ENCODE measurements at regions not wholly inside any gene's neighbourhood (a gene's known extent, or its start where the extent isn't known, plus 50 kb on each side); places are given as distances from the start of the nearest gene placed in this dataset.
"Not testable (repeated sequence)": the region's sequence is repeated elsewhere in the genome, so short reads cannot be mapped to it uniquely, and the experiment has no call there.

GRCh38 chr14:47917344-47917954, 242.0 kb upstream of the MDGA2 start (continued):
- TF ChIP-seq PBX3 (IDR thresholded peaks at IDR 0.05) (no peak), CHD2 (IDR thresholded peaks at IDR 0.05; ENCODE audit: low read length, partially characterized antibody) (no peak), JUND (IDR thresholded peaks at IDR 0.05) (no peak), NFIC (IDR thresholded peaks at IDR 0.05; ENCODE audit: borderline replicate concordance) (no peak), MAX (IDR thresholded peaks at IDR 0.05; ENCODE audit: low read depth) (no peak), ELF1 (IDR thresholded peaks at IDR 0.05) (no peak), FOSL2 (IDR thresholded peaks at IDR 0.05; ENCODE audit: borderline replicate concordance, low read depth) (no peak)

GRCh38 chr14:47901141-47901540, 225.7 kb upstream of the MDGA2 start:
- H3K9me3 ChIP-seq; H3K4me2 ChIP-seq; H3K9me2 ChIP-seq; H3K9ac ChIP-seq; DNase-seq; H3K36me3 ChIP-seq (replicated peaks in 1 of 2; ENCODE audit: control insufficient read depth in 1 of 2, insufficient read depth in 2 of 2, low read length in 1 of 2); H2AFZ ChIP-seq (ENCODE audit: low read depth); H3K4me1 ChIP-seq (ENCODE audit: control insufficient read depth in 1 of 2, insufficient read depth in 2 of 2, low read depth in 1 of 2, low read length in 1 of 2); CTCF ChIA-PET; H3K27ac ChIP-seq (ENCODE audit: low read depth in 2 of 2, low read length in 1 of 2); H3K27me3 ChIP-seq (ENCODE audit: insufficient read depth); H3K4me3 ChIP-seq (ENCODE audit: low read depth in 2 of 2, low read length in 1 of 2); H3F3A ChIP-seq (replicated peaks; ENCODE audit: insufficient read depth); H4K20me1 ChIP-seq (ENCODE audit: insufficient read depth); POLR2A ChIA-PET; H3K79me2 ChIP-seq (ENCODE audit: insufficient read depth): not testable (repeated sequence)
- 72% methylated on average over 13 of the region's 25 CpGs for WGBS (ENCODE audit: low lambda C conversion rate)

GRCh38 chr14:47899685-47900084, 224.3 kb upstream of the MDGA2 start:
- no peaks in the 10 kb centered on the region for H3K27me3 ChIP-seq (ENCODE audit: insufficient read depth)
- H3K4me2 ChIP-seq: no peak overlapping the region
- no peaks in the 10 kb centered on the region for H3K9me3 ChIP-seq
- H3K27ac ChIP-seq (ENCODE audit: low read depth in 2 of 2, low read length in 1 of 2): no peak overlapping the region
- no peaks in the 10 kb centered on the region for H3K4me1 ChIP-seq (ENCODE audit: control insufficient read depth in 1 of 2, insufficient read depth in 2 of 2, low read depth in 1 of 2, low read length in 1 of 2)
- H2AFZ ChIP-seq (ENCODE audit: low read depth): no peak overlapping the region
- H4K20me1 ChIP-seq (ENCODE audit: insufficient read depth): no peaks in the 10 kb centered on the region
- no peaks in the 10 kb centered on the region for H3F3A ChIP-seq (replicated peaks; ENCODE audit: insufficient read depth)
- no peak for DNase-seq
- H3K4me3 ChIP-seq (ENCODE audit: low read depth in 2 of 2, low read length in 1 of 2): no peak overlapping the region
- no peaks in the 10 kb centered on the region for H3K79me2 ChIP-seq (ENCODE audit: insufficient read depth)
- no peak overlapping the region for H3K9ac ChIP-seq
- ChIA-PET POLR2A (no interaction called here), CTCF (no interaction called here)
- H3K36me3 ChIP-seq (replicated peaks in 1 of 2; ENCODE audit: control insufficient read depth in 1 of 2, insufficient read depth in 2 of 2, low read length in 1 of 2): no peaks in the 10 kb centered on the region
- no peaks in the 10 kb centered on the region for H3K9me2 ChIP-seq
- WGBS (ENCODE audit: low lambda C conversion rate): 49% methylated on average over 5 of the region's 5 CpGs
- TF ChIP-seq TAF1 (IDR thresholded peaks at IDR 0.05; ENCODE audit: borderline replicate concordance, low read depth, low read length): no peak
- no peak for TF ChIP-seq FOXM1 (IDR thresholded peaks at IDR 0.05; ENCODE audit: low read depth)
- no peak for TF ChIP-seq ELF1 (IDR thresholded peaks at IDR 0.05)
- TF ChIP-seq RXRA (IDR thresholded peaks at IDR 0.05; ENCODE audit: borderline replicate concordance, low read depth): no peak
- no peak for TF ChIP-seq MAX (IDR thresholded peaks at IDR 0.05; ENCODE audit: low read depth)
- TF ChIP-seq TEAD4 (IDR thresholded peaks at IDR 0.05; ENCODE audit: borderline replicate concordance, insufficient read depth): no peak
- no peak for TF ChIP-seq SIN3A (IDR thresholded peaks at IDR 0.05; ENCODE audit: borderline replicate concordance, low read depth, low read length)
- TF ChIP-seq CHD2 (IDR thresholded peaks at IDR 0.05; ENCODE audit: low read length, partially characterized antibody): no peak
- TF ChIP-seq ZBTB33 (IDR thresholded peaks at IDR 0.05; ENCODE audit: borderline replicate concordance, low read depth): no peak
- TF ChIP-seq MEF2A (IDR thresholded peaks at IDR 0.05; ENCODE audit: borderline replicate concordance, low read depth): no peak
- no peak for TF ChIP-seq IRF3 (IDR thresholded peaks at IDR 0.05; ENCODE audit: low read depth, low read length)
- no peak for TF ChIP-seq FOSL2 (IDR thresholded peaks at IDR 0.05; ENCODE audit: borderline replicate concordance, low read depth)
- no peak for TF ChIP-seq REST (IDR thresholded peaks at IDR 0.05; ENCODE audit: low read depth, low read length)
- TF ChIP-seq YY1 (IDR thresholded peaks at IDR 0.05; ENCODE audit: low read depth): no peak
- TF ChIP-seq GABPA (IDR thresholded peaks at IDR 0.05; ENCODE audit: low read depth): no peak
- no peak for TF ChIP-seq TCF12 (IDR thresholded peaks at IDR 0.05)

Measured in SK-N-SH (cell line).